DND-41 (cell line): ENCODE measurements at regions not wholly inside any gene's neighbourhood (a gene's known extent, or its start where the extent isn't known, plus 50 kb on each side); places are given as distances from the start of the nearest gene placed in this dataset.

Source experiments
- ATAC-seq: fragments of 200-7000 bp; cut with Tn5 transposase; 3 replicates; pipeline ENCODE4 v1.9.1; 2021; ENCODE audit warnings: low read depth; ENCODE audit not compliant: insufficient read depth
- DNase-seq: peaks from one replicate; pipeline ENCODE4 v3.0.0-alpha.2; 2020
- H2AFZ ChIP-seq: 2 replicates; pipeline ENCODE4 v1.6.0; 2012; ENCODE audit warnings: low read depth, low read length
- H3K27ac ChIP-seq: 2 replicates; pipeline ENCODE4 v1.5.1; 2012; ENCODE audit warnings: low read length, inconsistent platforms
- H3K27me3 ChIP-seq: fragments of 200-600 bp; sonication (generic); 2 replicates; pipeline ENCODE4 v1.6.0; 2012; ENCODE audit warnings: low read length, mild to moderate bottlenecking, inconsistent platforms; ENCODE audit not compliant: insufficient read depth, poor library complexity
- H3K36me3 ChIP-seq: 2 replicates; pipeline ENCODE4 v1.5.1; 2012; ENCODE audit warnings: low read length, inconsistent platforms; ENCODE audit not compliant: insufficient read depth
- H3K4me1 ChIP-seq: 2 replicates; pipeline ENCODE4 v1.5.1; 2012; ENCODE audit warnings: mild to moderate bottlenecking, low read length; ENCODE audit not compliant: insufficient read depth
- H3K4me2 ChIP-seq: 2 replicates; pipeline ENCODE4 v1.6.0; 2012; ENCODE audit warnings: mild to moderate bottlenecking, moderate library complexity, low read length, inconsistent platforms; ENCODE audit not compliant: insufficient read depth
- H3K4me3 ChIP-seq, 2 experiments: fragments of 200-600 bp in 1 of 2; shearing (Covaris generic) in 1 of 2; 2 replicates each; pipeline ENCODE4 v1.5.1; 2012 to 2016; ENCODE audit warnings: inconsistent platforms in 2 of 2, low read length in 2 of 2, mild to moderate bottlenecking in 2 of 2, low read depth in 1 of 2, moderate library complexity in 1 of 2
- H3K79me2 ChIP-seq: 2 replicates; pipeline ENCODE4 v1.6.0; 2012; ENCODE audit warnings: low read length, inconsistent platforms; ENCODE audit not compliant: insufficient read depth
- H3K9ac ChIP-seq: 2 replicates; pipeline ENCODE4 v1.6.0; 2012; ENCODE audit warnings: low read depth, mild to moderate bottlenecking, inconsistent platforms, low read length, moderate library complexity
- H3K9me3 ChIP-seq: 2 replicates; pipeline ENCODE4 v1.5.1; 2012; ENCODE audit warnings: low read length, moderate library complexity, mild to moderate bottlenecking, inconsistent platforms; ENCODE audit not compliant: insufficient read depth, severe bottlenecking
- H4K20me1 ChIP-seq: 2 replicates; pipeline ENCODE4 v1.6.0; 2012; ENCODE audit warnings: low read length; ENCODE audit not compliant: insufficient read depth
- EZH2 ChIP-seq: IDR thresholded peaks from 3 replicates; pipeline ENCODE4 v1.6.1; 2012; ENCODE audit warnings: borderline replicate concordance, low read depth, mild to moderate bottlenecking, moderate library complexity, low read length, inconsistent platforms; ENCODE audit not compliant: severe bottlenecking
- TF ChIP-seq, protein P1 (sequence below): IDR thresholded peaks from 2 replicates; pipeline ENCODE4 v1.5.1; 2012; ENCODE audit warnings: borderline replicate concordance, low read length, moderate library complexity, mild to moderate bottlenecking; ENCODE audit not compliant: poor library complexity, severe bottlenecking; ENCODE audit errors: extremely low read depth

- TF ChIP-seq EZH2 = no peak
- TF ChIP-seq, protein P1, sequence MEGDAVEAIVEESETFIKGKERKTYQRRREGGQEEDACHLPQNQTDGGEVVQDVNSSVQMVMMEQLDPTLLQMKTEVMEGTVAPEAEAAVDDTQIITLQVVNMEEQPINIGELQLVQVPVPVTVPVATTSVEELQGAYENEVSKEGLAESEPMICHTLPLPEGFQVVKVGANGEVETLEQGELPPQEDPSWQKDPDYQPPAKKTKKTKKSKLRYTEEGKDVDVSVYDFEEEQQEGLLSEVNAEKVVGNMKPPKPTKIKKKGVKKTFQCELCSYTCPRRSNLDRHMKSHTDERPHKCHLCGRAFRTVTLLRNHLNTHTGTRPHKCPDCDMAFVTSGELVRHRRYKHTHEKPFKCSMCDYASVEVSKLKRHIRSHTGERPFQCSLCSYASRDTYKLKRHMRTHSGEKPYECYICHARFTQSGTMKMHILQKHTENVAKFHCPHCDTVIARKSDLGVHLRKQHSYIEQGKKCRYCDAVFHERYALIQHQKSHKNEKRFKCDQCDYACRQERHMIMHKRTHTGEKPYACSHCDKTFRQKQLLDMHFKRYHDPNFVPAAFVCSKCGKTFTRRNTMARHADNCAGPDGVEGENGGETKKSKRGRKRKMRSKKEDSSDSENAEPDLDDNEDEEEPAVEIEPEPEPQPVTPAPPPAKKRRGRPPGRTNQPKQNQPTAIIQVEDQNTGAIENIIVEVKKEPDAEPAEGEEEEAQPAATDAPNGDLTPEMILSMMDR = peak; percentile 60
- ATAC-seq = no peak
- no peak overlapping the region for H3K4me2 ChIP-seq
Observed at GRCh38 chr15:23857028-23857641, 170.0 kb upstream of the NDN start.

DNA sequence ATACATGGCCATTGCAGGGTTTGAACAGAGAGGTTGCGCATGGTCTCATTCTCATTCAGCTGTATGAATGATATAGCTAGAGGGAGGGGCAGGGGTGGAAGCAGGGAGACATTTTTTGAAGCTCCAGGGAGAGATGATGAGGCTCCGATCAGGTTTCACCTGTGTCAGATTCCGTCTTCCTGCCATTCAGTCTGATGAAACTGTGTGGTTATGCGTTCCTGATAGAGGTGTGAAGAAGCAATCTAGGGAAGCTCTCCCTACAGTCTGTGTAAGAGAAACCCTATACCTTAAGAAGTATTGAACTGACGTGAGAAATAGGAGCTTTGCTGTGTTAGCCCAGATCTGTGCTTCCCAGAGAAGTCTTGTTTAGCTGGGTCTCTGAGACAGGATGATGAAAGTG lies 171.9 kb upstream of the NDN start:
- TF ChIP-seq, protein P1 = no peak
- TF ChIP-seq EZH2 = no peak
- Histone ChIP-seq H3K4me2 (no peak overlapping the region), H2AFZ (no peak overlapping the region), H3K9ac (no peak overlapping the region), H3K27me3 (no peaks in the 10 kb centered on the region), H3K27ac (no peak overlapping the region), H3K4me1 (peaks cover 9% of the 10 kb centered on the region; the same call in 1 of the 2 replicates), H3K4me3 (no peak overlapping the region), H3K36me3 (no peaks in the 10 kb centered on the region), H3K9me3 (no peaks in the 10 kb centered on the region), H3K79me2 (no peaks in the 10 kb centered on the region), H4K20me1 (no peaks in the 10 kb centered on the region)
- ATAC-seq (no peak), DNase-seq (no peak)

More at GRCh38 chr15:23857028-23857641, 170.0 kb upstream of the NDN start:
- Histone ChIP-seq H3K9me3 (no peaks in the 10 kb centered on the region), H3K4me1 (peaks cover 9% of the 10 kb centered on the region; the same call in 1 of the 2 replicates), H3K27me3 (no peaks in the 10 kb centered on the region), H2AFZ (no peak overlapping the region), H4K20me1 (no peaks in the 10 kb centered on the region), H3K79me2 (no peaks in the 10 kb centered on the region), H3K9ac (no peak overlapping the region), H3K36me3 (no peaks in the 10 kb centered on the region), H3K4me3 (no peak overlapping the region), H3K27ac (no peak overlapping the region)
- DNase-seq = peak; percentile 34

- H3K9ac ChIP-seq = no peak overlapping the region
- H3K4me1 ChIP-seq = no peaks in the 10 kb centered on the region
- H3K4me2 ChIP-seq = no peak overlapping the region
- no peaks in the 10 kb centered on the region for H4K20me1 ChIP-seq
- H2AFZ ChIP-seq = no peak overlapping the region
- no peaks in the 10 kb centered on the region for H3K27me3 ChIP-seq
- DNase-seq (no peak), ATAC-seq (no peak)
- no peaks in the 10 kb centered on the region for H3K79me2 ChIP-seq
- no peaks in the 10 kb centered on the region for H3K36me3 ChIP-seq
- no peak overlapping the region for H3K4me3 ChIP-seq
- no peaks in the 10 kb centered on the region for H3K9me3 ChIP-seq
- no peak for TF ChIP-seq EZH2
- TF ChIP-seq, protein P1 = no peak
- no peak overlapping the region for H3K27ac ChIP-seq
Observed at GRCh38 chr15:23860290-23861245, 173.5 kb upstream of the NDN start.
